ENCODE measurements at regions not wholly inside any gene's neighbourhood (a gene's known extent, or its start where the extent isn't known, plus 50 kb on each side); places are given as distances from the start of the nearest gene placed in this dataset.
A peak's percentile ranks its signal among the peaks of the same experiment; 100 is the strongest.

GRCh38 chr1:93749487-93749886 lies 67.8 kb upstream of the BCAR3 start:
- ChIA-PET CTCF (no interaction called here), POLR2A (no interaction called here)
- Mint-ChIP-seq H3K9me3 (peaks cover 0 to 4% (median 0%) of the 10 kb centered on the region in 5 donors), H3K36me3 (no peaks in the 10 kb centered on the region), H3K27ac (no peak overlapping the region), H3K4me3 (peak overlapping the region in 1 of 7 donors; percentile 27), H3K27me3 (peaks cover 6 to 11% of the 10 kb centered on the region in 2 donors), H3K4me1 (peaks cover 19 to 27% (median 24%) of the 10 kb centered on the region in 3 donors)
- H3K9me3 ChIP-seq (ENCODE audit: low read length) = no peaks in the 10 kb centered on the region
- H3K27ac ChIP-seq (ENCODE audit: low read depth, low read length) = no peak overlapping the region
- no peak for DNase-seq
- no peaks in the 10 kb centered on the region for H3K27me3 ChIP-seq (ENCODE audit: insufficient read depth, low read length, poor library complexity, severe bottlenecking)
- no peaks in the 10 kb centered on the region for H3K36me3 ChIP-seq (ENCODE audit: insufficient read depth, low read length)
- H3K4me3 ChIP-seq (ENCODE audit: low read length) = no peak overlapping the region
- H3K4me1 ChIP-seq (ENCODE audit: insufficient read depth, low read length) = no peaks in the 10 kb centered on the region

- Mint-ChIP-seq H3K4me3 (no peak overlapping the region), H3K9me3 (peaks cover 0 to 4% (median 0%) of the 10 kb centered on the region in 5 donors), H3K4me1 (peaks cover 8 to 17% (median 14%) of the 10 kb centered on the region in 3 donors), H3K27me3 (peaks cover 7 to 11% of the 10 kb centered on the region in 2 donors), H3K36me3 (no peaks in the 10 kb centered on the region), H3K27ac (no peak overlapping the region)
- H3K27ac ChIP-seq (ENCODE audit: low read depth, low read length) = no peak overlapping the region
- H3K36me3 ChIP-seq (ENCODE audit: insufficient read depth, low read length) = no peaks in the 10 kb centered on the region
- no peak for DNase-seq
- H3K4me3 ChIP-seq (ENCODE audit: low read length) = no peak overlapping the region
- CTCF ChIA-PET = no interaction called here
- POLR2A ChIA-PET = no interaction called here
- no peaks in the 10 kb centered on the region for H3K27me3 ChIP-seq (ENCODE audit: insufficient read depth, low read length, poor library complexity, severe bottlenecking)
- no peaks in the 10 kb centered on the region for H3K9me3 ChIP-seq (ENCODE audit: low read length)
- no peaks in the 10 kb centered on the region for H3K4me1 ChIP-seq (ENCODE audit: insufficient read depth, low read length)
These were observed 64.6 kb upstream of the BCAR3 start for GRCh38 chr1:93746021-93746812.

- Histone ChIP-seq H3K36me3 (ENCODE audit: insufficient read depth, low read length) (no peaks in the 10 kb centered on the region), H3K27me3 (ENCODE audit: insufficient read depth, low read length, poor library complexity, severe bottlenecking) (no peaks in the 10 kb centered on the region), H3K4me1 (ENCODE audit: insufficient read depth, low read length) (no peaks in the 10 kb centered on the region), H3K9me3 (ENCODE audit: low read length) (no peaks in the 10 kb centered on the region), H3K27ac (ENCODE audit: low read depth, low read length) (no peak overlapping the region), H3K4me3 (ENCODE audit: low read length) (no peak overlapping the region)
- Mint-ChIP-seq H3K27me3 (peaks cover 7 to 11% of the 10 kb centered on the region in 2 donors), H3K4me3 (no peak overlapping the region), H3K27ac (no peak overlapping the region), H3K36me3 (no peaks in the 10 kb centered on the region), H3K9me3 (peaks cover 0 to 4% (median 0%) of the 10 kb centered on the region in 5 donors), H3K4me1 (no peaks in the 10 kb centered on the region)
- POLR2A ChIA-PET = no interaction called here
- no peak for DNase-seq
- CTCF ChIA-PET = no interaction called here
These were observed 62.8 kb upstream of the BCAR3 start for GRCh38 chr1:93744299-93744988.

- H3K4me3 ChIP-seq (ENCODE audit: low read length) = no peak overlapping the region
- ChIA-PET POLR2A (no interaction called here), CTCF (no interaction called here)
- no peaks in the 10 kb centered on the region for H3K9me3 ChIP-seq (ENCODE audit: low read length)
- Mint-ChIP-seq H3K4me3 (no peak overlapping the region), H3K4me1 (no peaks in the 10 kb centered on the region), H3K27ac (peak overlapping the region in 1 of 8 donors; percentile 75), H3K36me3 (no peaks in the 10 kb centered on the region), H3K27me3 (peaks cover 6 to 9% of the 10 kb centered on the region in 2 donors), H3K9me3 (peaks cover 0 to 4% (median 0%) of the 10 kb centered on the region in 5 donors)
- no peaks in the 10 kb centered on the region for H3K4me1 ChIP-seq (ENCODE audit: insufficient read depth, low read length)
- no peak overlapping the region for H3K27ac ChIP-seq (ENCODE audit: low read depth, low read length)
- no peak for DNase-seq
- no peaks in the 10 kb centered on the region for H3K36me3 ChIP-seq (ENCODE audit: insufficient read depth, low read length)
- no peaks in the 10 kb centered on the region for H3K27me3 ChIP-seq (ENCODE audit: insufficient read depth, low read length, poor library complexity, severe bottlenecking)
These were observed 61.8 kb upstream of the BCAR3 start for GRCh38 chr1:93743465-93743864.

- Histone ChIP-seq H3K27ac (ENCODE audit: low read depth, low read length) (no peak overlapping the region), H3K27me3 (ENCODE audit: insufficient read depth, low read length, poor library complexity, severe bottlenecking) (no peaks in the 10 kb centered on the region), H3K4me3 (ENCODE audit: low read length) (no peak overlapping the region), H3K4me1 (ENCODE audit: insufficient read depth, low read length) (no peaks in the 10 kb centered on the region), H3K36me3 (ENCODE audit: insufficient read depth, low read length) (no peaks in the 10 kb centered on the region), H3K9me3 (ENCODE audit: low read length) (no peaks in the 10 kb centered on the region)
- DNase-seq = no peak
- H3K4me3 Mint-ChIP-seq = no peak overlapping the region
- ChIA-PET CTCF (interaction anchor here (1.1 kb wide), 1 partner anchor 10 kb away, joined by 3 read pairs; no protein-coding TSS in a partner anchor), POLR2A (no interaction called here)
- H3K9me3 Mint-ChIP-seq = no peaks in the 10 kb centered on the region
- H3K36me3 Mint-ChIP-seq = no peaks in the 10 kb centered on the region
- H3K27ac Mint-ChIP-seq = no peak overlapping the region
- H3K4me1 Mint-ChIP-seq = no peaks in the 10 kb centered on the region
- H3K27me3 Mint-ChIP-seq = peaks cover 0 to 2% of the 10 kb centered on the region in 2 donors
These were observed 59.0 kb upstream of the BCAR3 start for GRCh38 chr1:93740601-93741031.

GRCh38 chr1:93740157-93740556 lies 58.5 kb upstream of the BCAR3 start:
- H3K4me3 ChIP-seq (ENCODE audit: low read length) = no peak overlapping the region
- Mint-ChIP-seq H3K36me3 (no peaks in the 10 kb centered on the region), H3K27me3 (peaks cover 0 to 2% of the 10 kb centered on the region in 2 donors), H3K9me3 (no peaks in the 10 kb centered on the region), H3K4me1 (no peaks in the 10 kb centered on the region), H3K27ac (no peak overlapping the region), H3K4me3 (no peak overlapping the region)
- H3K36me3 ChIP-seq (ENCODE audit: insufficient read depth, low read length) = no peaks in the 10 kb centered on the region
- no peaks in the 10 kb centered on the region for H3K4me1 ChIP-seq (ENCODE audit: insufficient read depth, low read length)
- DNase-seq = no peak
- no peaks in the 10 kb centered on the region for H3K27me3 ChIP-seq (ENCODE audit: insufficient read depth, low read length, poor library complexity, severe bottlenecking)
- POLR2A ChIA-PET = no interaction called here
- H3K9me3 ChIP-seq (ENCODE audit: low read length) = no peaks in the 10 kb centered on the region
- CTCF ChIA-PET = no interaction called here
- no peak overlapping the region for H3K27ac ChIP-seq (ENCODE audit: low read depth, low read length)

GRCh38 chr1:93739472-93739871 lies 57.8 kb upstream of the BCAR3 start:
- Histone ChIP-seq H3K27me3 (ENCODE audit: insufficient read depth, low read length, poor library complexity, severe bottlenecking) (no peaks in the 10 kb centered on the region), H3K27ac (ENCODE audit: low read depth, low read length) (no peak overlapping the region), H3K4me3 (ENCODE audit: low read length) (no peak overlapping the region), H3K36me3 (ENCODE audit: insufficient read depth, low read length) (no peaks in the 10 kb centered on the region), H3K4me1 (ENCODE audit: insufficient read depth, low read length) (no peaks in the 10 kb centered on the region), H3K9me3 (ENCODE audit: low read length) (no peaks in the 10 kb centered on the region)
- Mint-ChIP-seq H3K36me3 (no peaks in the 10 kb centered on the region), H3K27ac (no peak overlapping the region), H3K9me3 (no peaks in the 10 kb centered on the region), H3K4me3 (no peak overlapping the region), H3K4me1 (no peaks in the 10 kb centered on the region), H3K27me3 (peaks cover 0 to under 1% of the 10 kb centered on the region in 2 donors)
- CTCF ChIA-PET = no interaction called here
- DNase-seq = no peak
- POLR2A ChIA-PET = no interaction called here

GRCh38 chr1:93738926-93739325 lies 57.3 kb upstream of the BCAR3 start:
- Histone ChIP-seq H3K4me3 (ENCODE audit: low read length) (no peak overlapping the region), H3K9me3 (ENCODE audit: low read length) (no peaks in the 10 kb centered on the region), H3K27ac (ENCODE audit: low read depth, low read length) (no peak overlapping the region), H3K36me3 (ENCODE audit: insufficient read depth, low read length) (no peaks in the 10 kb centered on the region), H3K4me1 (ENCODE audit: insufficient read depth, low read length) (no peaks in the 10 kb centered on the region), H3K27me3 (ENCODE audit: insufficient read depth, low read length, poor library complexity, severe bottlenecking) (no peaks in the 10 kb centered on the region)
- Mint-ChIP-seq H3K9me3 (no peaks in the 10 kb centered on the region), H3K36me3 (no peaks in the 10 kb centered on the region), H3K4me3 (no peak overlapping the region), H3K27ac (no peak overlapping the region), H3K4me1 (no peaks in the 10 kb centered on the region), H3K27me3 (no peaks in the 10 kb centered on the region)
- ChIA-PET POLR2A (no interaction called here), CTCF (no interaction called here)
- DNase-seq = no peak

Measured in CD8-positive, alpha-beta memory T cell (primary cell).